Neural crest cell (in vitro differentiated cells): ENCODE measurements at regions not wholly inside any gene's neighbourhood (a gene's known extent, or its start where the extent isn't known, plus 50 kb on each side); places are given as distances from the start of the nearest gene placed in this dataset.

Experiments used
- DNase-seq: peaks from one replicate; pipeline ENCODE4 v3.0.0; 2021; ENCODE audit warnings: low read depth, mixed read lengths, low spot score
- H3K27ac Mint-ChIP-seq: one replicate; pipeline ENCODE4 v1.8.0; 2021; ENCODE audit warnings: mild to moderate bottlenecking, mixed read lengths; ENCODE audit not compliant: unreplicated experiment
- H3K27me3 Mint-ChIP-seq: 2 replicates; pipeline ENCODE4 v1.8.0; 2021; ENCODE audit warnings: low read depth, mild to moderate bottlenecking, mixed read lengths
- H3K36me3 Mint-ChIP-seq: 2 replicates; pipeline ENCODE4 v1.8.0; 2021; ENCODE audit warnings: low read depth, mild to moderate bottlenecking, mixed read lengths
- H3K4me1 Mint-ChIP-seq: 2 replicates; pipeline ENCODE4 v1.8.0; 2021; ENCODE audit warnings: mixed read lengths
- H3K4me3 Mint-ChIP-seq: one replicate; pipeline ENCODE4 v1.8.0; 2021; ENCODE audit warnings: mild to moderate bottlenecking, mixed read lengths
- H3K9me3 Mint-ChIP-seq: 2 replicates; pipeline ENCODE4 v1.8.0; 2021; ENCODE audit warnings: mixed read lengths
- TF ChIP-seq, protein P1 (sequence below): fragments of 200-600 bp; sonication (generic); conservative IDR thresholded peaks from 2 replicates; pipeline ENCODE4 v1.5.0; 2021; ENCODE audit warnings: antibody characterized with exemption, mild to moderate bottlenecking

DNA sequence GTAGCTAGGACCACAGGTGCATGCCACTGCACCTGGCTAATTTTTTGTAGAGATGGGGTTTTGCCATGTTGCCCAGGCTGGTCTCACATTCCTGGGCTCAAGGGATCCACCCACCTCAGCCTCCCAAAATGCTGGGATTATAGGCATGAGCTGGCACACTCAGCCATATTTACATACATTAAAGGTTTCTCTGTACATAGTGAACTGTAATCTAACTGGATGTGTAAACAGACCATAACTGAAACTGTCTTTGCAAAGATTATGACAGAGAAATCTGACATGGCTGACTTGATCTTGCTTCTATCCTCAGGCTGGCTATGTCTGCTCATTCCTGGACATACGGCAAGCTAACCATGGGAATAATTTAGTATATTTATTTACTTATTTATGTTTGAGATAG is 139.2 kb upstream of the XPO1 start:
- no peak overlapping the region for H3K4me3 Mint-ChIP-seq

DNA sequence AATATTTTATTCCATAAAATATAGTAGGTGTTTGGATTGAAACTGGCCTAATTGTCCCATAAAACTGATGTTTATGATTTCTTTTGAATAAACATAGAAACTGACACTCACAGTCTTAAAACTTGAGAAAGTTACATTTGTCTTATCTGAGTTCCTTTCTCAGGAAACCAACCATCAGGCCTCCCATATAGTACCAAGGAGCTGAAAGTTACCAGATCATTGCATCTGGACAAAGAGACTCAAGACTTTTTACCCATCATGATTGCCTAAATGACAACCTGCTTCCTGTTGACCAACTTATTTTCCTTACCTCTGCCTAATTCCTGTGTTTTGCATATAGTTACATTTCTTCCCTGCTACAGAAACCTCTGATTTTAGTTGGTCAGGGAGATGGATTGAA is 137.0 kb upstream of the XPO1 start:
- Mint-ChIP-seq H3K9me3 (peaks cover 15% of the 10 kb centered on the region), H3K4me3 (no peak overlapping the region), H3K27me3 (no peaks in the 10 kb centered on the region), H3K36me3 (peaks cover 7% of the 10 kb centered on the region), H3K27ac (no peak overlapping the region), H3K4me1 (peaks cover 20% of the 10 kb centered on the region)
- DNase-seq: no peak
- TF ChIP-seq, protein P1, sequence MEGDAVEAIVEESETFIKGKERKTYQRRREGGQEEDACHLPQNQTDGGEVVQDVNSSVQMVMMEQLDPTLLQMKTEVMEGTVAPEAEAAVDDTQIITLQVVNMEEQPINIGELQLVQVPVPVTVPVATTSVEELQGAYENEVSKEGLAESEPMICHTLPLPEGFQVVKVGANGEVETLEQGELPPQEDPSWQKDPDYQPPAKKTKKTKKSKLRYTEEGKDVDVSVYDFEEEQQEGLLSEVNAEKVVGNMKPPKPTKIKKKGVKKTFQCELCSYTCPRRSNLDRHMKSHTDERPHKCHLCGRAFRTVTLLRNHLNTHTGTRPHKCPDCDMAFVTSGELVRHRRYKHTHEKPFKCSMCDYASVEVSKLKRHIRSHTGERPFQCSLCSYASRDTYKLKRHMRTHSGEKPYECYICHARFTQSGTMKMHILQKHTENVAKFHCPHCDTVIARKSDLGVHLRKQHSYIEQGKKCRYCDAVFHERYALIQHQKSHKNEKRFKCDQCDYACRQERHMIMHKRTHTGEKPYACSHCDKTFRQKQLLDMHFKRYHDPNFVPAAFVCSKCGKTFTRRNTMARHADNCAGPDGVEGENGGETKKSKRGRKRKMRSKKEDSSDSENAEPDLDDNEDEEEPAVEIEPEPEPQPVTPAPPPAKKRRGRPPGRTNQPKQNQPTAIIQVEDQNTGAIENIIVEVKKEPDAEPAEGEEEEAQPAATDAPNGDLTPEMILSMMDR: no peak

More for the DNA sequence above, 139.2 kb upstream of the XPO1 start:
- peaks cover 15% of the 10 kb centered on the region for H3K9me3 Mint-ChIP-seq
- no peak for DNase-seq
- peaks cover 5% of the 10 kb centered on the region for H3K36me3 Mint-ChIP-seq
- TF ChIP-seq, protein P1: no peak
- H3K4me1 Mint-ChIP-seq: no peaks in the 10 kb centered on the region
- no peaks in the 10 kb centered on the region for H3K27me3 Mint-ChIP-seq
- no peak overlapping the region for H3K27ac Mint-ChIP-seq

DNA sequence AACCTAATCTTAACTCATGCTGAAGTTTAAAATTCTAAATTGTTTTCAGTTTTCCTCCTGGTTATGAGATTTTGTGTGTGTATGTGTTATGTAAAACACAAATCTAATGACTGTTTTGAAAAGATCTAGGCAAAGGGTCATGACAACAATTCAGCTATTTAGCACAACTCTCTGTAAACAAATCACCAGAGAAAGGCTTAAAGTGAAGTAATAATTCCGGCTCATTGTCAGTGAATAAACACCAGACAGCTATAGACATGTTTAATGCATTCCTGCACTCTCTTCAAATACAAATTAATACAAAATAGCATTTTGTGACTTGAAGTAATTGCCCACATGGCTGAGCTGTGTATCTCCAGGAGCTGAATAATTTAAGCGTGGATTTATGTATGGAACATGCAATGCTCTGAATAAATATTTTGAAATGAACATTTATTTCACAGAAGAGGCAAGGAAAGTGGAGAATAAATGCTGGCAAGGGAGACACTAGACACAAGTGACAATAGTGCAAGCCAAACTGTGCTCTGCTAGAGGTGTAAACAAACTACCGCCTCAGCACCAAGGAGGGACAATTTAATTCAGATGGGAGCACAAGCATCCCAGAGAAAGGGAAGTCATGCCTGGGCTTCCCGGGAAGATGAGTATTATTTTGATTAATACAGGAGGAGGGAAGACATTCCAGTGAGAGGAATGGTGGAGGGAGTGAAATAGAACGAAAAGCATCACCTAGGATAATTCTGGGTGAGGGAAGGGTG is 133.6 kb upstream of the XPO1 start:
- TF ChIP-seq, protein P1: no peak
- peaks cover 5% of the 10 kb centered on the region for H3K36me3 Mint-ChIP-seq
- DNase-seq: no peak
- H3K9me3 Mint-ChIP-seq: peaks cover 15% of the 10 kb centered on the region
- no peak overlapping the region for H3K4me3 Mint-ChIP-seq
- H3K4me1 Mint-ChIP-seq: peaks cover 20% of the 10 kb centered on the region
- peak overlapping the region; percentile 86 for H3K27ac Mint-ChIP-seq
- no peaks in the 10 kb centered on the region for H3K27me3 Mint-ChIP-seq

DNA sequence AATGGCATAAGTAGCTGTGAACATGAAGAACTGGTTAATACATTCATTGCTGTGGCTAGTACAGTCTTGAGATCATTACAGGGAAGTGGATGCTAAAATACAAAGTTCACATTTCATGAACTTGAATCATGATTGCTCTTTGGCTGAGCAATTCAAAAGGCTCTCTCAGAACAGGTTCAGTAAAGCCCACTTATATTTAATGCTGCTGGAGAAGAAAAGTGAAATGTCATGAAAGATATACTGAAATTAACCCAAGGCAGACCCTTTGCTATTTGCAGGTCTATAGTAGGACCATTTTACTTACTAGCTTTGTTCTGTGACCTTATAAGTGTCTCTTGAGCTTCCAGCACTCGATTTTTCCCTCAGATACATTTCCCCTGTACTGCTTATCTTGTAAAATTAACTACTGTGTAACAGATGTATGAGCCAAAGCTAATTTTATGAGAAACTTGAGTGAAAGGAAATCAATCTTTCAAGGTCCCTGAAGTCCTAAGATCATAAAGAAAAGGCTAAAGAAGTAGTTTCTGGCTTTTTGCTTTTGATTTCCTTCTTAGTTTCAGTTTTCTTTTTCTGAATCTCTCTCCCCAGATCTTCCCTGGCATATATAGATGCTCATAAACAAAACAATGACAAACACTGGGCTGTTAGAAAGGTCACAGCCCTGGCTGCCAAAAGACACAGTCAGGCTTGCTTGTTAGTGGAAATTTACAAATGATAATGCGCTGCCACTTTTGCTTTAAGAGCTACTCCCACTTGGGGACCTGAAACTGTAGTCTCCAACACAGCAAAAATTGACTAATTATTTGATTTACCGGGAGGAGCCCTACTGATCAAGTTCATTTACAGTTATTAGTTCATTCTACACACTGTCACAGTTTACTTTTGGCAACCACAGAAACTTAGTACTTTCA is 132.7 kb upstream of the XPO1 start:
- Mint-ChIP-seq H3K4me3 (no peak overlapping the region), H3K27me3 (no peaks in the 10 kb centered on the region), H3K36me3 (peaks cover 2% of the 10 kb centered on the region), H3K9me3 (peaks cover 12% of the 10 kb centered on the region), H3K27ac (no peak overlapping the region), H3K4me1 (peaks cover 20% of the 10 kb centered on the region)
- TF ChIP-seq, protein P1: no peak
- DNase-seq: no peak

DNA sequence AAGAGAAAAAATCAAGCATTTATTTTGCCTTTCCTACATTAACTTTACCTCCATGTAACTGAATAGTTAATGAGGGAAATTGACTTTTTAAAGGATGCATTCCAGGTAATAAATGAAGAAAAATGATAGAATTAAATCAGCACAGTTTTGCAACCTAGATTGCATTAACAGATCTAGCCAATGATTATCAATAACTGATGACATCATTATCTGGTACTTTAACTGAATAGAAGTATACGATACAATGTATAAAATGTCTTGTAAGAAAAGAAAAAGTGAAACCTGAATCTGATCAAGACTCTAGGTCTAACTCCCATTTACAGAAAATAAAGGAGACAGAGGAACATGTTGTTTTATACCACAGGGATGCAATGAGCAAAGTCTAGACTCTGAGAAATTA is 126.0 kb upstream of the XPO1 start:
- H3K4me1 Mint-ChIP-seq: no peaks in the 10 kb centered on the region
- H3K27ac Mint-ChIP-seq: no peak overlapping the region
- H3K27me3 Mint-ChIP-seq: no peaks in the 10 kb centered on the region
- no peak for DNase-seq
- TF ChIP-seq, protein P1: no peak
- H3K36me3 Mint-ChIP-seq: no peaks in the 10 kb centered on the region
- H3K4me3 Mint-ChIP-seq: no peak overlapping the region
- H3K9me3 Mint-ChIP-seq: no peaks in the 10 kb centered on the region
